Naive thymus-derived CD8-positive, alpha-beta T cell (primary cell): ENCODE measurements at regions not wholly inside any gene's neighbourhood (a gene's known extent, or its start where the extent isn't known, plus 50 kb on each side); places are given as distances from the start of the nearest gene placed in this dataset.

Source experiments
- ATAC-seq, 2 donors: fragments of 150-1000 bp; cut with Tn5 transposase in 1 of 2; sonication (Bioruptor Pico), chemical (Tn5 transposase) in 1 of 2; 1 replicate in 1 of 2; 2 replicates in 1 of 2; pipeline ENCODE4 v1.10.0; 2021; ENCODE audit warnings: mild to moderate bottlenecking in 2 of 2, moderate library complexity in 2 of 2
- POLR2A ChIA-PET: fragments of 350-600 bp; sonication (Branson Sonifier 250); formaldehyde crosslinking; loops from one replicate; lab custom pipeline; 2021; ENCODE audit warnings: antibody characterized with exemption; lab: Charles Lee
- DNase-seq, 10 donors: peaks; one replicate each; pipeline versions ENCODE4 v3.0.0 to v3.0.0-alpha.2; 2020 to 2022
- H3K27ac Mint-ChIP-seq, 10 donors: one replicate each; pipeline ENCODE4 v1.8.0; 2020 to 2022; ENCODE audit warnings: mild to moderate bottlenecking in 10 of 10, mixed read lengths in 10 of 10, moderate library complexity in 4 of 10, inconsistent platforms in 1 of 10
- H3K27me3 Mint-ChIP-seq, 5 donors: one replicate each; pipeline ENCODE4 v1.8.0; 2021 to 2022; ENCODE audit warnings: mixed read lengths in 5 of 5
- H3K36me3 Mint-ChIP-seq, 3 donors: one replicate each; pipeline ENCODE4 v1.8.0; 2020 to 2022; ENCODE audit warnings: mixed read lengths in 3 of 3, mild to moderate bottlenecking in 2 of 3, inconsistent platforms in 1 of 3
- H3K4me1 Mint-ChIP-seq, 4 donors: one replicate each; pipeline ENCODE4 v1.8.0; 2021 to 2022; ENCODE audit warnings: mixed read lengths in 4 of 4
- H3K4me3 Mint-ChIP-seq, 10 donors: one replicate each; pipeline ENCODE4 v1.8.0; 2020 to 2022; ENCODE audit warnings: mild to moderate bottlenecking in 10 of 10, mixed read lengths in 10 of 10, moderate library complexity in 6 of 10, inconsistent platforms in 1 of 10
- H3K9me3 Mint-ChIP-seq, 9 donors: one replicate each; pipeline ENCODE4 v1.8.0; 2020 to 2022; ENCODE audit warnings: mixed read lengths in 9 of 9, mild to moderate bottlenecking in 3 of 9, inconsistent platforms in 1 of 9, moderate library complexity in 1 of 9

DNA sequence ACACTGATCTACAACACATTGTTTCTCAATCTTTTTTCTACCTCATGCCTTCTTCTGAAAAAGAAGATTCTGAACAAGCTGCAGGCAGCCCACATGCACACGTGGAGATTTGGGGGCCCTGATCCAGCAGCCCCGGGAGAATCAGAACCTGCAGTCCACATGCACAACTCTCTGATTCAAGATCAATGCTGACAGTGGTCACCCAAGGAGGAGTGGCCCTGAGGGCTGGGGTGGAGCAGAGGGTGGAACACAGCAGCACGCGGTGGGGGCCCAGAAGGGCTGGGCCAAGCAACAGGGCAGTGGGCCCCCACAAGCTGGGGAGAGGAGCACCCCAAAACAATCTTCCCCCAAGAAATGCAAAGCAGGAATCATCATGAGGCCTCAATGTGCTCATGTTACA, 202.1 kb upstream of the NSMCE3 start:
- POLR2A ChIA-PET = no interaction called here
- DNase-seq (no peak), ATAC-seq (no peak)
- H3K27me3 Mint-ChIP-seq = peaks cover 0 to 11% (median 2%) of the 10 kb centered on the region in 5 donors
- H3K36me3 Mint-ChIP-seq = no peaks in the 10 kb centered on the region
- H3K27ac Mint-ChIP-seq = no peak overlapping the region
- H3K9me3 Mint-ChIP-seq = no peaks in the 10 kb centered on the region
- H3K4me3 Mint-ChIP-seq = no peak overlapping the region
- no peaks in the 10 kb centered on the region for H3K4me1 Mint-ChIP-seq

DNA sequence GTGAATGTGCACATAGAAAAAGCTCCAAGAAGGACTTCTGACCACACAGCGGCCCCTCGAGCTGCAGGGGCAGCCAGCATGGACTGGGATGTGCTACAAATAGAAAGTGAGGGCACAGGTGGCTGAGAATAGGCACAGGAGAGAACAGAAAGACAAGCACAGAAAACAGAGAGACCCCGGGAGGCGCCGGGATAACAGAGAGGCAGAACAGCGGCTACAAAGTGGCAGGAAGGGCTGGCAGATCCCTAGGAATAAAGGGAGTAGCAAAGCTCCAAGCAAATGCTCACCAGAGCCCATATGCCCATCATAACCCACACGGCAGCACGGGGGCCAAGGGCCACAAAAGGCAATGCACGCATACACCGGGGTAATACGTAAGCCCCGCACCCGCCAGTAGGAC, 201.7 kb upstream of the NSMCE3 start:
- Mint-ChIP-seq H3K27me3 (peaks cover 0 to 12% (median 2%) of the 10 kb centered on the region in 5 donors), H3K9me3 (no peaks in the 10 kb centered on the region), H3K4me1 (no peaks in the 10 kb centered on the region), H3K36me3 (no peaks in the 10 kb centered on the region), H3K27ac (no peak overlapping the region), H3K4me3 (no peak overlapping the region)
- ATAC-seq (no peak), DNase-seq (no peak)
- POLR2A ChIA-PET = no interaction called here

DNA sequence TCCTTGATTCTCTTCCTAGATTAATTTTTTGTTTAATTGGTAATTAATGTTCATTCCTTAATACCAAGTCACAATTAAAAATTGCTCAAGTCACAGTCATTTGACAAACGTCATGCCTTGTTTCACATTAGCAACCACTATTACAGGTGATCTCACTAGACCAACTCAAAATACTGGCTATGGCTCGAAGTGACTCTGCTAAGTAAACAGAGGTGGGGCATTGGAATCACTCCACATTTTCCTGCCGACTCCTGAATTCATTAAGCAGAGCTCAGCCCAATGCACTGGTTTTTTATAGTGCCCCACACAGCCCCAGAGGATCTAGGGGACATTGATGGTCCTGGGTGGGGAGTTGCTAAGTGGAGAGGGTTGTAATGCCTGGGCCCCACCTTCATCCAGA, 201.2 kb upstream of the NSMCE3 start:
- Mint-ChIP-seq H3K4me1 (no peaks in the 10 kb centered on the region), H3K9me3 (no peaks in the 10 kb centered on the region), H3K27ac (no peak overlapping the region), H3K36me3 (no peaks in the 10 kb centered on the region), H3K27me3 (peaks cover 0 to 17% (median 6%) of the 10 kb centered on the region in 5 donors), H3K4me3 (no peak overlapping the region)
- no peak for DNase-seq
- ATAC-seq = no peak
- POLR2A ChIA-PET = no interaction called here

DNA sequence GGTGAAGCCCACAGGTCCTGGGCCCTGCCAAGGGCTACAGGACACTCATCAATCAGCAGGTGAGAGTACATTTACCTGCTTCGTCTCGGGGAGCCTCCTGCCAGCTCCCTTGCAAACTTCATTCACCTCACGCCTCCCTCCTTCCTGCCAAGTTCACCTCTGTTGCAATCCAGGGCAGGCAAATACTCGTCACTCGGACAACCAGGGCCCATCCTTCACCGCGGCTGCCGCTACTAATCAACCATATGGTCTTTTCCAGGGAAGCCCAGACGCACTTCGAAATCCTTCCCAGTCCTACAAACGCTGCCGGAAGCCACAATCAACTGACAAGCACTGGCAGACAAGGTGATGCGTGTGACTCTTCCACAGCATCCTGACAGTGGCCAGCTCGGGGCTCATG, 200.7 kb upstream of the NSMCE3 start:
- Mint-ChIP-seq H3K27ac (no peak overlapping the region), H3K9me3 (no peaks in the 10 kb centered on the region), H3K4me1 (no peaks in the 10 kb centered on the region), H3K4me3 (peak overlapping the region in 1 of 10 donors; percentile 21), H3K36me3 (no peaks in the 10 kb centered on the region), H3K27me3 (peaks cover 0 to 20% (median 6%) of the 10 kb centered on the region in 5 donors)
- POLR2A ChIA-PET = no interaction called here
- ATAC-seq (no peak), DNase-seq (no peak)

GRCh38 chr15:29468899-29469298, 199.3 kb upstream of the NSMCE3 start:
- H3K27me3 Mint-ChIP-seq = peaks cover 0 to 32% (median 6%) of the 10 kb centered on the region in 5 donors
- no peak overlapping the region for H3K27ac Mint-ChIP-seq
- H3K9me3 Mint-ChIP-seq = no peaks in the 10 kb centered on the region
- H3K4me1 Mint-ChIP-seq = no peaks in the 10 kb centered on the region
- H3K36me3 Mint-ChIP-seq = no peaks in the 10 kb centered on the region
- H3K4me3 Mint-ChIP-seq = no peak overlapping the region
- POLR2A ChIA-PET = no interaction called here
- no peak for DNase-seq
- ATAC-seq = no peak

DNA sequence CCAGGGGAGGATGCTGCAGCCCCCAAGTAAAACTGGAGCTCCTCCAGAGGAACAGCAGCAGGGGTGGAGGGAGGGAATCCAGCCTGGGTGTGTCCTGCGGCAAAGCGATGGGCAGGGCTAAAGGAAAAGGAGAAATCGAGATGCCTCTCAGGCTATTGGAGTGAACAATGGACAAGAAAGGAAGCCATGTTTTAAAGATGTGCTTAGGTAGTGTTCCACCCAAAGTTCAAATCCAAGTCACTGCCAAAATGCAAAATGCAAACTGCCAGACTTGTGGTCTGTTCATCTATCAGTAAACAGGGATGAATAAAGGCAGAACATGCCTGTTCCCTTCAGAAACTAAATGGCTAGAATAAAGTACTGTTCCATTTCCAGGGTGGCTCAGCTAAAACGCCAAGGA, 197.5 kb upstream of the NSMCE3 start:
- Mint-ChIP-seq H3K4me3 (no peak overlapping the region), H3K27me3 (peaks cover 0 to 43% (median 6%) of the 10 kb centered on the region in 5 donors), H3K9me3 (no peaks in the 10 kb centered on the region), H3K27ac (no peak overlapping the region), H3K36me3 (no peaks in the 10 kb centered on the region), H3K4me1 (no peaks in the 10 kb centered on the region)
- DNase-seq (no peak), ATAC-seq (no peak)
- POLR2A ChIA-PET = no interaction called here

GRCh38 chr15:29466292-29466691, 196.7 kb upstream of the NSMCE3 start:
- ATAC-seq = no peak
- POLR2A ChIA-PET = no interaction called here
- H3K9me3 Mint-ChIP-seq = no peaks in the 10 kb centered on the region
- H3K36me3 Mint-ChIP-seq = no peaks in the 10 kb centered on the region
- H3K27ac Mint-ChIP-seq = no peak overlapping the region
- no peaks in the 10 kb centered on the region for H3K4me1 Mint-ChIP-seq
- DNase-seq = no peak
- H3K4me3 Mint-ChIP-seq = no peak overlapping the region
- peaks cover 2 to 43% (median 6%) of the 10 kb centered on the region in 5 donors for H3K27me3 Mint-ChIP-seq

- Mint-ChIP-seq H3K4me1 (no peaks in the 10 kb centered on the region), H3K27ac (no peak overlapping the region), H3K9me3 (no peaks in the 10 kb centered on the region), H3K27me3 (peaks cover 2 to 41% (median 6%) of the 10 kb centered on the region in 5 donors), H3K36me3 (no peaks in the 10 kb centered on the region), H3K4me3 (no peak overlapping the region)
- no peak for ATAC-seq
- no peak for DNase-seq
- POLR2A ChIA-PET = no interaction called here
These were observed 196.2 kb upstream of the NSMCE3 start for GRCh38 chr15:29465816-29466215.

DNA sequence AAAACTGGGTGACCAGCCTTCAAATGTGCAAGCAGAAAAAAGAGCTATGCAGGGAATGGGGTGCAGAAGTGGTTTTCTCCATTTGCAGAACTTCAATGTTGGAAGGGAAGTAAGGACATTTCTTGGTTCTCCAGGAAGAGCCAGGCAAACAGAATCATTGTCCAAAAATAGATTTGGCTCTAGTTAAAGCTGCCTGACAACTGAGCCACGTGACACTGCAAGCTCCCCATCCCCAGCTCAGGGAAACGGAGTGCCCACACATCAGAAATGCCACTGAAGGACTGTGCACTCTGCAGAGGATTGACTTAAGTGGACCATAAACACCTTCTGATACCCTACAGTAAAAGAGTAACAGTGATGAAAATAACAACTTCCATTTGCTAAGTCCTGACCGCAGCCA, 195.6 kb upstream of the NSMCE3 start:
- Mint-ChIP-seq H3K4me1 (no peaks in the 10 kb centered on the region), H3K27me3 (peaks cover 2 to 35% (median 6%) of the 10 kb centered on the region in 5 donors), H3K4me3 (no peak overlapping the region), H3K36me3 (no peaks in the 10 kb centered on the region), H3K27ac (no peak overlapping the region), H3K9me3 (no peaks in the 10 kb centered on the region)
- POLR2A ChIA-PET = no interaction called here
- ATAC-seq = no peak
- DNase-seq = no peak

GRCh38 chr15:29461877-29462276, 192.3 kb upstream of the NSMCE3 start:
- Mint-ChIP-seq H3K4me1 (no peaks in the 10 kb centered on the region), H3K27ac (no peak overlapping the region), H3K9me3 (no peaks in the 10 kb centered on the region), H3K4me3 (no peak overlapping the region), H3K36me3 (no peaks in the 10 kb centered on the region), H3K27me3 (peaks cover 2 to 42% (median 3%) of the 10 kb centered on the region in 5 donors)
- POLR2A ChIA-PET = no interaction called here
- ATAC-seq (no peak), DNase-seq (no peak)

- no peak for DNase-seq
- POLR2A ChIA-PET = no interaction called here
- Mint-ChIP-seq H3K4me1 (peaks cover 4 to 10% (median 8%) of the 10 kb centered on the region in 4 donors), H3K27ac (no peak overlapping the region), H3K4me3 (no peak overlapping the region), H3K9me3 (no peaks in the 10 kb centered on the region), H3K36me3 (no peaks in the 10 kb centered on the region), H3K27me3 (peaks cover 0 to 18% (median 2%) of the 10 kb centered on the region in 5 donors)
- ATAC-seq = no peak
These were observed 188.7 kb upstream of the NSMCE3 start for GRCh38 chr15:29458361-29458760.

GRCh38 chr15:29457729-29458128, 188.1 kb upstream of the NSMCE3 start:
- no peak for ATAC-seq
- Mint-ChIP-seq H3K4me3 (no peak overlapping the region), H3K9me3 (no peaks in the 10 kb centered on the region), H3K36me3 (no peaks in the 10 kb centered on the region), H3K4me1 (peaks cover 9 to 17% (median 15%) of the 10 kb centered on the region in 4 donors), H3K27ac (no peak overlapping the region), H3K27me3 (peaks cover 0 to 12% (median 2%) of the 10 kb centered on the region in 5 donors)
- POLR2A ChIA-PET = no interaction called here
- DNase-seq = no peak

DNA sequence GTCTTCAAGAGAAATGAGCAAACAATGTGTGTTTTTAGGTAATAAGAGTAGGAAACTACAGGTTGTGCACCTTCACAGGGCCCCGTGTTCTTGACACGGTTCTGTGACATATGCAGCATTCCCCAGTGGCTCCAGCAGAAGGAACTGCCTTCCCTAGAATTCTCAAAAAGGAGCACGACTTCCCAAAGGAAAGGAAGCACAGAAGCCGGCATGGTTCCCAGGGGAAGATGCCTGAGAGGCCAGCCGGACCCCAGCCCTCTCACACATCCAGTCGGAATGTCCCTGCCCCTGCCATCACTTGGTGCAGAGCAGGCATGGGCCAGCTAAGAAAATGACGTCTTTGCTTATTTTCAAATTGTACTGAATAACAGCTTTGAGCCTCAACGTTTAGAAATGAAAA, 187.3 kb upstream of the NSMCE3 start:
- Mint-ChIP-seq H3K4me1 (peaks cover 13 to 21% (median 20%) of the 10 kb centered on the region in 4 donors), H3K4me3 (no peak overlapping the region), H3K27ac (no peak overlapping the region), H3K27me3 (peaks cover 0 to 11% (median 2%) of the 10 kb centered on the region in 5 donors), H3K36me3 (no peaks in the 10 kb centered on the region), H3K9me3 (no peaks in the 10 kb centered on the region)
- POLR2A ChIA-PET = no interaction called here
- ATAC-seq (no peak), DNase-seq (no peak)

DNA sequence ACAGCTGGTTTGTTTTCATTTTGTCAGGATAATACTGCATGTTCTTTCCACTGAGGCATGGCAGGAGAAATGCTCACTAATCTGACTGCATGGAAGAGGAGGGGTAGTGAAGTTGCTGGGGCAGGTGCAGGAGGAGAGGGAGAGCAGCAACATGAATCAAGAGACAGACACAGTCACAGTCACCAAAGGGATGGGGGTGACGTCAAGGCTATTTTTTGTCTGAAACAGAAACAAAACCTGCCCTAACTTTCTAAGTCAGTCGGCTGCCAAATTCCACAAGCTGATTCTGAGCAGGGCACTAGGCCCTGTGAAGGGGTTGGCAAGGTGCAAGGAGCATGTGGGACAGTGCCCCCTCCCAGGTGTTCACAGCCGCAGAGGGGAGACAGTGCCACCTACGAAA, 186.6 kb upstream of the NSMCE3 start:
- no peak overlapping the region for H3K4me3 Mint-ChIP-seq
- no peak for DNase-seq
- peaks cover 13 to 22% (median 20%) of the 10 kb centered on the region in 4 donors for H3K4me1 Mint-ChIP-seq
- H3K27me3 Mint-ChIP-seq = peaks cover 0 to 10% (median 1%) of the 10 kb centered on the region in 5 donors
- no peak for ATAC-seq
- no peak overlapping the region for H3K27ac Mint-ChIP-seq
- POLR2A ChIA-PET = no interaction called here
- H3K36me3 Mint-ChIP-seq = no peaks in the 10 kb centered on the region
- no peaks in the 10 kb centered on the region for H3K9me3 Mint-ChIP-seq
